GM12865 (cell line): ENCODE measurements at regions not wholly inside any gene's neighbourhood (a gene's known extent, or its start where the extent isn't known, plus 50 kb on each side); places are given as distances from the start of the nearest gene placed in this dataset.

Experiments
- DNase-seq: peaks from one replicate; pipeline ENCODE4 v3.0.0; 2010; ENCODE audit warnings: low read depth
- H3K4me3 ChIP-seq: 2 replicates; pipeline ENCODE4 v1.5.1; 2011; ENCODE audit warnings: mild to moderate bottlenecking, low read depth, low read length, control low read depth
- TF ChIP-seq, protein P1 (sequence below): IDR thresholded peaks from 2 replicates; pipeline ENCODE4 v1.5.1; 2011; ENCODE audit warnings: low read length, control low read depth, low read depth, inconsistent platforms; ENCODE audit not compliant: insufficient read depth; ENCODE audit errors: missing control alignments

DNA sequence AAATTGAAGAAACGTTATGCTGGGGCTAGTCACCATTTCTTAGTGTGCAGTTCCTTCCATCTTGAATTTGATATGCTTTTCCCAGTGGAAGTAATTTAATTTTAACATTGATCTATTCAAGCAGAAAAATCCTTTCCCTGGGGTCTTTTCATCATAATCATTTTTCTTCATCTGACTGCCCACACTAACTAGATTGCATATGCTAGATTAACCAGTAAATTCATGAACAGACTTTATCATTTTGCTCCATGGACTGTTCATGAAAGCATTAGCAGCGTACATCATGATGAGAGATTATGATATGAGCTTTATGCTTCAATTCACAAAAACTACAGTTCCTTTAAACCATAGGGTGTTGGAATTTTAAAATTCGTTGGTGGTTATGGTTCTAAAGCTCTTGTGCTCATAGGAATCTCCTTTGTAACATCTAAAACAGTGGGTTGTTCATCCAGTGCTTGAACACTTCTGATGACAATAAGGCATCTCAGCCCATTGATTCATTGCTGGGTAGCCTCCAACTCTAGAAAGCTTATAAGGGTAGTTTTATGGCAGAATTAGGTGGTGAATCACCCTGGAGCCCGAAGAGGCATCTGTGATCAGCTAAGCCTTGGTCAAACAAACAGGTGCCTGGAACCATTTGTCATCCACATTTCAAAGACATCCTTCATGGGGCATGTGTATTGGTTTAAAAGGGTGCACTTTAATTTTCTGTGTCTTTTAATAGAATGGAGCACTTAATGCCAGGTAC, 77.2 kb upstream of the NDUFV2 start:
- no peak for DNase-seq
- TF ChIP-seq, protein P1, sequence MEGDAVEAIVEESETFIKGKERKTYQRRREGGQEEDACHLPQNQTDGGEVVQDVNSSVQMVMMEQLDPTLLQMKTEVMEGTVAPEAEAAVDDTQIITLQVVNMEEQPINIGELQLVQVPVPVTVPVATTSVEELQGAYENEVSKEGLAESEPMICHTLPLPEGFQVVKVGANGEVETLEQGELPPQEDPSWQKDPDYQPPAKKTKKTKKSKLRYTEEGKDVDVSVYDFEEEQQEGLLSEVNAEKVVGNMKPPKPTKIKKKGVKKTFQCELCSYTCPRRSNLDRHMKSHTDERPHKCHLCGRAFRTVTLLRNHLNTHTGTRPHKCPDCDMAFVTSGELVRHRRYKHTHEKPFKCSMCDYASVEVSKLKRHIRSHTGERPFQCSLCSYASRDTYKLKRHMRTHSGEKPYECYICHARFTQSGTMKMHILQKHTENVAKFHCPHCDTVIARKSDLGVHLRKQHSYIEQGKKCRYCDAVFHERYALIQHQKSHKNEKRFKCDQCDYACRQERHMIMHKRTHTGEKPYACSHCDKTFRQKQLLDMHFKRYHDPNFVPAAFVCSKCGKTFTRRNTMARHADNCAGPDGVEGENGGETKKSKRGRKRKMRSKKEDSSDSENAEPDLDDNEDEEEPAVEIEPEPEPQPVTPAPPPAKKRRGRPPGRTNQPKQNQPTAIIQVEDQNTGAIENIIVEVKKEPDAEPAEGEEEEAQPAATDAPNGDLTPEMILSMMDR, result no peak
- H3K4me3 ChIP-seq, result no peak overlapping the region

DNA sequence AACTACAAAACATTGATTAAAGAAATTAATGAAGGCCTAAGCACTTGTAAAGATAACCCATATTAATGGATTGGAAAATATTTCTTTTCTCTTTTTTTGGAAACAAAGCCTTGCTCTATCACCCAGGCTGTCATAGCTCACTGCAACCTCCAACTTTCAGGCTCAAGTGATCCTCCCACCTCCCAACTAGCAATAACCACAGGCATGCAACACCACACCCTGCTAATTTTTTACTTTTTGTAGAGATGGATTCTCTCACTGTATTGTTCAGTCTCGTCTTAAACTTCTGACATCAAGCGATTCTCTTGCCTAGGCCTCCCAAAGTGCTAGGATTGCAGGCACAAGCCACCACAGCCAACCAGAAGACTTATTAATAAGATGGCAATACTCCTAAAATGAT, 73.4 kb upstream of the NDUFV2 start:
- TF ChIP-seq, protein P1, result no peak
- no peak overlapping the region for H3K4me3 ChIP-seq
- DNase-seq, result no peak

DNA sequence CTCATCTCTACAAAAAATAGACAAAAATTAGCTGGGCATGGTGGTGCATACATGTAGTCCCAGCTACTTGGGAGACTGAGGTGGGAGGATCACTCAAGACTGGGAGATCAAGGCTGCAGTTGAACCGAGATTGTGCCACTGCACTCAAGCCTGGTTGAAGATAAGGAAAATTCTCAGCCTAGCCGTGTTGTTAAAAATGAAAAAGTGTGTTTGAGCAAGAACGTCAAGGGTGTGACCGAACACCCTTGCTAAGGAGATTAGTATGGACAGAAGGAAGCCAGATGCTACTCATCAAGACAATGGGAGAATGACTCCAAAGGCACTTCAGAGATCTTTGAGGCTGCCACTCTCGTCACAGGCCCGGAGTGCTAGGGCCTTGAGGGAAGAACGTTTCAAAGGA, 70.0 kb upstream of the NDUFV2 start:
- DNase-seq, result no peak
- TF ChIP-seq, protein P1, result no peak
- no peak overlapping the region for H3K4me3 ChIP-seq

DNA sequence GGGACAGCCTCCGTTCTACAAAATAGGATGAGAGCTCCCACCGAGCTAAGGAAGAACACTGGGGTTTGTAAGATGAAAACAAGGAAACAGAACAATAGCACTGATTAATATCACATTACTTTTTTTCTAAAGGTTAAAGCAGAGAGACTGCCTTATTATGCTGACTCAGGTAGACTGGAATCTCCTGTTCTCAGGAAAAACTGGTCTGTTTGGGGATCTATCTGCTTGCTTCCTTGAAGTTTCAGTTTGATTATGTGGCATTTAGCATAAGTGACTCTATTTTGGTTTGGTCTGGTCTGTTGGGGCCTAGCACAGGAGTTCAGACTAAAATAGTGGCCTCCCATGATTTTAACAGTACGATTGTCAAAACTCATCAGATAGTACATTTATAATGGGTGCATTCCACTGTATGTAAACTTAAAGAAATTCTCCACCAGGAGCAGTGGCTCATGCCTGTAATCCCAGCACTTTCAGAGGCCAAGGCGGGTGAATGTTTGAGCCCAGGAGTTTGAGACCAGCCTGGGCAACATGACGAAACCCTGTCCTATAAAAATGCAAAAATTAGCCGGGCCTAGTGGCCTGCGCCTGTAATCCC, 64.1 kb upstream of the NDUFV2 start:
- TF ChIP-seq, protein P1, result no peak
- H3K4me3 ChIP-seq, result no peak overlapping the region
- DNase-seq, result no peak

DNA sequence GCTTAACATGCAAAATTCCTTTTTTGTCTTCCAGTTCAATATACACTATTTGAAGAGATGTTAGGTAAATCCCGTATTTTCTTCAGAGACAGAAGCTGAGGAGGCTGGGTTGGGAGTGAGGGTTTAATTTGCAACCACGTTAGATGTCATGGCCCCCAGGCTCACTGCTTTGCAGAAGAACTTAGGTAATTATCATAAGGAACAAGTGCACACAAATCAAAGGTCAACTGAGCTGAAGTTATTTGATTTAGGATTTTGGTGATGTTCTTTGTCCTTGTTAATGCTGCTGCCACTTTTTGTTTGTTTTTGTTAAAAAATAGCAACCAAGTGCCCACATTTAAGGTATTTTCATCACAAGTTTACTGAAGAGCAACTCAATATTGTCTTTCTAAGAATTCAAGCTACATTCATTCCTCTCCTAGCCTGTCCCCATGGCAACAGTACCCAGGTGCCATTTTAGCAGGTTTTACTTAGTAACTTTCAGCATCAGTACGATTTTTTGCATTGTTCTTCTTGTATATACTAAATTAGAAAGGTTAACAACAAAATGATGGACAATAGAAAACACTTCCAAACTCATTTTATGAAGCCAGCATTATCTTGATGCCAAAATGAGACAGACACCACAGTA, 62.9 kb upstream of the NDUFV2 start:
- no peak for DNase-seq
- TF ChIP-seq, protein P1, result no peak
- H3K4me3 ChIP-seq, result no peak overlapping the region

DNA sequence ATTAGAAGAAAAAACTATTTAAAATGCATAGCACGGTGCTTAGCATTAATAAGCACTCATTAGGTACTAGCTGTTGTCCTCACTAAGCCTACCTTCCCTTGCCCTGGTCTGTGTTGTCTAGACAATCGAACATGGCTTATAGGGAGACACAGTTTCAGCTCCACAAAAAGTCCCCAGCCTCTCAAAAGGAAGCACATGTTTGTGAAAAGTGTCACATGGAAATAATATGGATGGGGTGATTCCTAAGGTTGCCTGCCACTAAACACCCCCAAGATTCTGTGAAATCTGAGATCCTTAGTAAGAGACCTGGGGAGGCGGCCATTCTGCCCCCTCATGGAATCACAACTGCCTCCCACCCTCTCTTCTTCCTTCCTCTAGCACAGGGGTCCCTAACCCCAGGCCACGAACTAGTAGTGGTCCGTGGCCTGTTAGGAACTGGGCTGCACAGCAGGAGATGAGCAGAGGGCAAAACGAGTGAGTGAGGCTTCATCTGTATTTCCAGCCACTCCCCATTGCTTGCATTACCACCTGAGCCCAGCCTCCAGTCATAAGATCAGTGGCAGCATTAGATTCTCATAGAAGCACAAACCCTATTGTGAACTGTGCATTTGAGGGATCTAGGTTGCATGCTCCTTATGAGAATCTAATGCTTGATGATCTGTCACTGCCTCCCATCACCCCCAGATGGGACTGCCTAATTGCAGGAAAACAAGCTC, 59.6 kb upstream of the NDUFV2 start:
- H3K4me3 ChIP-seq, result no peak overlapping the region

More for the DNA sequence above, 59.6 kb upstream of the NDUFV2 start:
- DNase-seq, result no peak
- TF ChIP-seq, protein P1, result no peak
